Nephron progenitor cell (in vitro differentiated cells): ENCODE measurements at regions not wholly inside any gene's neighbourhood (a gene's known extent, or its start where the extent isn't known, plus 50 kb on each side); places are given as distances from the start of the nearest gene placed in this dataset.

Experiments
- DNase-seq: peaks from one replicate; pipeline ENCODE4 v3.0.0; 2021
- H3K27ac Mint-ChIP-seq: 2 replicates; pipeline ENCODE4 v1.8.0; 2021; ENCODE audit warnings: mild to moderate bottlenecking, moderate library complexity, mixed read lengths
- H3K27me3 Mint-ChIP-seq: 2 replicates; pipeline ENCODE4 v1.8.0; 2021; ENCODE audit warnings: mild to moderate bottlenecking, low read depth, mixed read lengths; ENCODE audit not compliant: poor library complexity
- H3K36me3 Mint-ChIP-seq: 2 replicates; pipeline ENCODE4 v1.8.0; 2021; ENCODE audit warnings: low read depth, mixed read lengths
- H3K4me1 Mint-ChIP-seq: 2 replicates; pipeline ENCODE4 v1.8.0; 2021; ENCODE audit warnings: mixed read lengths
- H3K4me3 Mint-ChIP-seq: 2 replicates; pipeline ENCODE4 v1.8.0; 2021; ENCODE audit warnings: mild to moderate bottlenecking, moderate library complexity, mixed read lengths
- H3K9me3 Mint-ChIP-seq: 2 replicates; pipeline ENCODE4 v1.8.0; 2021; ENCODE audit warnings: mild to moderate bottlenecking, moderate library complexity, mixed read lengths
- CTCF ChIP-seq: fragments of 200-600 bp; sonication (generic); IDR thresholded peaks from 2 replicates; pipeline ENCODE4 v1.5.0; 2021; ENCODE audit warnings: antibody characterized with exemption

- peaks cover 2% of the 10 kb centered on the region for H3K27me3 Mint-ChIP-seq
- H3K36me3 Mint-ChIP-seq = no peaks in the 10 kb centered on the region
- DNase-seq = no peak
- H3K4me1 Mint-ChIP-seq = no peaks in the 10 kb centered on the region
- no peak overlapping the region for H3K27ac Mint-ChIP-seq
- H3K4me3 Mint-ChIP-seq = no peak overlapping the region
- peak; percentile 21 for TF ChIP-seq CTCF
- H3K9me3 Mint-ChIP-seq = peaks cover 10% of the 10 kb centered on the region
Observed at GRCh38 chr4:66169341-66169740, 499.1 kb upstream of the EPHA5 start.

GRCh38 chr4:66164869-66165268 is 494.6 kb upstream of the EPHA5 start:
- no peak overlapping the region for H3K27ac Mint-ChIP-seq
- no peak for DNase-seq
- no peaks in the 10 kb centered on the region for H3K4me1 Mint-ChIP-seq
- H3K36me3 Mint-ChIP-seq = no peaks in the 10 kb centered on the region
- H3K9me3 Mint-ChIP-seq = peaks cover 8% of the 10 kb centered on the region
- no peak overlapping the region for H3K4me3 Mint-ChIP-seq
- TF ChIP-seq CTCF = no peak
- peaks cover 2% of the 10 kb centered on the region for H3K27me3 Mint-ChIP-seq

- Mint-ChIP-seq H3K27ac (no peak overlapping the region), H3K9me3 (peaks cover 11% of the 10 kb centered on the region), H3K36me3 (no peaks in the 10 kb centered on the region), H3K27me3 (peaks cover 6% of the 10 kb centered on the region), H3K4me1 (no peaks in the 10 kb centered on the region), H3K4me3 (no peak overlapping the region)
- no peak for DNase-seq
- TF ChIP-seq CTCF = no peak
Observed at GRCh38 chr4:66160606-66161005, 490.3 kb upstream of the EPHA5 start.

- H3K36me3 Mint-ChIP-seq = no peaks in the 10 kb centered on the region
- H3K4me1 Mint-ChIP-seq = no peaks in the 10 kb centered on the region
- H3K4me3 Mint-ChIP-seq = no peak overlapping the region
- no peak for DNase-seq
- H3K27ac Mint-ChIP-seq = no peak overlapping the region
- no peak for TF ChIP-seq CTCF
- peaks cover 7% of the 10 kb centered on the region for H3K9me3 Mint-ChIP-seq
- peaks cover 6% of the 10 kb centered on the region for H3K27me3 Mint-ChIP-seq
Observed at GRCh38 chr4:66157594-66157993, 487.3 kb upstream of the EPHA5 start.

GRCh38 chr4:66130042-66130441 is 459.8 kb upstream of the EPHA5 start:
- no peak for DNase-seq
- TF ChIP-seq CTCF = no peak
- no peaks in the 10 kb centered on the region for H3K27me3 Mint-ChIP-seq
- H3K27ac Mint-ChIP-seq = no peak overlapping the region
- no peaks in the 10 kb centered on the region for H3K4me1 Mint-ChIP-seq
- H3K9me3 Mint-ChIP-seq = no peaks in the 10 kb centered on the region
- H3K36me3 Mint-ChIP-seq = no peaks in the 10 kb centered on the region
- no peak overlapping the region for H3K4me3 Mint-ChIP-seq

- no peak for DNase-seq
- no peak for TF ChIP-seq CTCF
- no peaks in the 10 kb centered on the region for H3K9me3 Mint-ChIP-seq
- H3K4me1 Mint-ChIP-seq = no peaks in the 10 kb centered on the region
- no peaks in the 10 kb centered on the region for H3K27me3 Mint-ChIP-seq
- no peaks in the 10 kb centered on the region for H3K36me3 Mint-ChIP-seq
- H3K4me3 Mint-ChIP-seq = no peak overlapping the region
- no peak overlapping the region for H3K27ac Mint-ChIP-seq
Observed at GRCh38 chr4:66123831-66124413, 453.6 kb upstream of the EPHA5 start.
